HG02623 (cell line): ENCODE measurements at regions not wholly inside any gene's neighbourhood (a gene's known extent, or its start where the extent isn't known, plus 50 kb on each side); places are given as distances from the start of the nearest gene placed in this dataset.

Experiments used
- ATAC-seq: cut with Tn5 transposase; IDR thresholded peaks from one replicate; pipeline ENCODE4 v1.9.1; 2021; ENCODE audit warnings: moderate library complexity; ENCODE audit not compliant: unreplicated experiment

- no peak for ATAC-seq
Observed at GRCh38 chr5:42337143-42337542, 86.1 kb upstream of the GHR start.

DNA sequence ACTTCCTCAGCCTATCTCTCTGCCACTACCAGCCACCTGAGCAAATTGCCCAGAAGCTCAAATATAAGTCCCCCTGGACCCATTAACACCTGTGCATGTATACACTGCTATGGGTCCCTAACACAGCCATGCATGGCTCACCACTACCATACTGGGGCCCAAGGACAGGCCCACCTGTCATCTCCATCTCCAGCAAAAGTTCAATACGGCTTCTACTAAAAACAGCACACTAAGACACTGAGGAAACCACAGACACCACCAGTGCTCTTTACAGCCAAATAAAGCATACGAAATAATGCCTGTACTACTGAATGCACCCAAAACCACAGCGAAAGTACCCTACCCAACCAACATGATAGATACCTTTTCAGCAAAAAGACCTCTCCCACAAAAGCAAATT, 85.6 kb upstream of the GHR start:
- ATAC-seq = no peak

DNA sequence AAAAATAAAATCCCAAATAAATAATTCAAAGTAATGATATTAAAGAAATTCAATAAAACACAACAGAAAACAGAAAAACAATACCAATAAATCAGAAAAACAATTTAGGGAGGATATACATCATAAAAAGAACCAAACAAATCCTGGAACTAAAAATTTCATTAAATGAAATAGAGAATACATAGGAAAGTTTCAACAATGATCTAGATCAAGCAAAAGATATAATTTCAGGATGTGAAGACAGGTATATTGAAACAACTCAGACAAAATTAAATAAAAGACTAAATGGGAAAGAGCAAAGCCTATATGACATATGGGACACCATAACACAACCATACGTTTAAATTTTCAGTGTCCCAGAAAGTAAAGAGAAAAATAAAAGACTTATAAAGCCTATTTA, 85.1 kb upstream of the GHR start:
- ATAC-seq = no peak

GRCh38 chr5:42349163-42349562, 74.1 kb upstream of the GHR start:
- no peak for ATAC-seq

DNA sequence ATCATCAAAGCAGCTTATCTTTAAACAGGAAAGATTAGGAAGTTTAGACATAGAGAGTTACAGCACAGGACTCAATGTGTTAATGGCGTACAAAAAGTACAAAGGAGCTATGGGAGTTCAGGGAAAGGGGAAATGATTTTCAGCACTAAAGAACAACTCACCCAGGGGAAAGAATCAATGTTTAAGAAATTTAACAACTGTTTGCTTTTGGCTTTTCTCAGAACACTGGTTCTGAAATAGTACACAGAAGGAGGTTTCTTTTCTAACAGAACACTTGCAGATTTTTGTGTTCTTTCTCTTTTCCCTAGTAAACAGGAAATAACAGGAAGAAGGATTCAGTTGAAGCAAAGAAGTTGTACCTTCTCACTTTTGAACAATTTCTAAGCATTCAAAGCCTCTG, 71.3 kb upstream of the GHR start:
- no peak for ATAC-seq

- no peak for ATAC-seq
Observed at GRCh38 chr5:42360056-42360455, 63.2 kb upstream of the GHR start.

DNA sequence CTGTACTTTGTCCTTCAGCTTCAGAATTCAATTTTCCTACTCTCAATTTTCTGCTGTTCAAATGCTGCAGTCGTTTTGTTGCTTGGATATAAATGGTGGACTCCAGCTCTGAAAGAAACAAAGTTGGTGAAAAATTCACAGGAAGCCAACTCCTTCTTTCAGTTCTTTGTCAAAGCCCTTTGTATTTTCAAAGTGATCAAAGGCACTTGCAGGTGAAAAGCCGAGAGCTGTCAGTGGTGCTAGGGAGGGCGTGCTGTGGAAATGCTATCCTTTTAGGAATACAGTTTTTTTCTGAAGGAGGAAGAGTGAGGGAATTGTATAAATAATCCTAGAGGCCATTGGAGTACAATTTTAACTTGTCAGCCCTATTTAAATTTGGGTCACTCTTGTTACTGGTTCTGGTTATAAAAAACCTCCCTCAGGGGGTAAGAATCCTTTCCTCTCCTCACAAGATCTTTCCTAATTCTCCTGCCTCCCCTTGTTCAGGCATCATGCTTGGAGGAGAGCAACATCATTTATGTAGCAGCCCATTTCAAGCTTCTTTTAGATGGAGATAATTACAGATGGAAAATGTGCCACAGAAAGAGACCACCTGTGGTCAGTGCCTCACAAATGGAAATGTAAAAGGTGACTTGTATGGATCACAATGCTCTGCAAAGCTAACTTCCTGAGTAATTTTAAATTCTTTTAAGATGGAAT, 62.5 kb upstream of the GHR start:
- no peak for ATAC-seq

- ATAC-seq = no peak
Observed at GRCh38 chr5:42361315-42361688, 61.9 kb upstream of the GHR start.

GRCh38 chr5:42366051-42366450, 57.2 kb upstream of the GHR start:
- no peak for ATAC-seq
